ENCODE measurements at regions not wholly inside any gene's neighbourhood (a gene's known extent, or its start where the extent isn't known, plus 50 kb on each side); places are given as distances from the start of the nearest gene placed in this dataset.

DNA sequence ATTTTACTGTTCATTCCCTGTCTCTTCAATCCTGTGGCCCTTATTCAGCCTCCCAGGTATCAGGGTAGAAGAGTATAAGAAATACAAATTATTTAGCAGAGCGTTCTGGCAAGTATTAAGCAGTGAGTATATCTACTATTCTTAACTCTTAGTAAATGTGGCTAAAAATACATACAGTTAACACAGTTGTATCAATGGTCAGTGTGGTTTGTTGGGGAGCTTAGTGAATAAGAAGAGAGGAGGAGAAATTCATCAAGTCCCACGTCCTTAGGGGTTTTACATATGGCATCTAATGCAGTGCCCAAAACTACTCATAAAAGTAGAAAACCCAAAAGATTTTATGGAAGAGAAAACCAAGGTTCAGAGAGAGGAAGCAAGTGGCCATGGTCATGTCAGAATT, 691.0 kb upstream of the SGCG start:
- Histone ChIP-seq H3K79me1 (ENCODE audit: low read length) (no peaks in the 10 kb centered on the region), H4K91ac (ENCODE audit: low read depth, low read length) (no peak overlapping the region), H2BK120ac (ENCODE audit: insufficient read depth, low read length, poor library complexity) (no peak overlapping the region), H3K4me1 (ENCODE audit: control insufficient read depth in 1 of 2, insufficient read depth in 2 of 2, low read length in 2 of 2) (no peaks in the 10 kb centered on the region), H2AK5ac (ENCODE audit: low read length) (no peak overlapping the region), H3K27ac (ENCODE audit: low read depth, low read length) (no peak overlapping the region), H2BK12ac (ENCODE audit: low read length) (no peak overlapping the region), H3K4ac (ENCODE audit: low read depth, low read length) (no peak overlapping the region), H3K9me3 (ENCODE audit: insufficient read depth, low read depth, low read length) (no peaks in the 10 kb centered on the region), H3K23ac (ENCODE audit: low read length) (no peak overlapping the region), H3K79me2 (ENCODE audit: control insufficient read depth, insufficient read depth, low read length, poor library complexity) (no peaks in the 10 kb centered on the region), H2BK5ac (ENCODE audit: low read depth, low read length, poor library complexity) (no peak overlapping the region), H4K12ac (ENCODE audit: low read depth, low read length) (no peak overlapping the region), H3K4me2 (ENCODE audit: low read length) (no peak overlapping the region), H3K4me3 (ENCODE audit: low read depth, low read length) (no peak overlapping the region), H3K36me3 (ENCODE audit: control insufficient read depth in 1 of 2, insufficient read depth in 2 of 2, low read length in 2 of 2) (no peaks in the 10 kb centered on the region), H3K9ac (ENCODE audit: low read length) (no peak overlapping the region), H3K14ac (ENCODE audit: low read length) (no peak overlapping the region), H3K27me3 (ENCODE audit: insufficient read depth, low read length) (no peaks in the 10 kb centered on the region), H3K18ac (ENCODE audit: low read length) (no peak overlapping the region), H4K8ac (ENCODE audit: low read depth, low read length) (no peak overlapping the region), H2AFZ (ENCODE audit: insufficient read depth, low read length, poor library complexity) (no peak overlapping the region)
- DNase-seq: no peak
- no CpG with 5 or more reads among the region's 2 CpGs for WGBS (ENCODE audit: extremely low coverage, insufficient coverage, insufficient read length)

DNA sequence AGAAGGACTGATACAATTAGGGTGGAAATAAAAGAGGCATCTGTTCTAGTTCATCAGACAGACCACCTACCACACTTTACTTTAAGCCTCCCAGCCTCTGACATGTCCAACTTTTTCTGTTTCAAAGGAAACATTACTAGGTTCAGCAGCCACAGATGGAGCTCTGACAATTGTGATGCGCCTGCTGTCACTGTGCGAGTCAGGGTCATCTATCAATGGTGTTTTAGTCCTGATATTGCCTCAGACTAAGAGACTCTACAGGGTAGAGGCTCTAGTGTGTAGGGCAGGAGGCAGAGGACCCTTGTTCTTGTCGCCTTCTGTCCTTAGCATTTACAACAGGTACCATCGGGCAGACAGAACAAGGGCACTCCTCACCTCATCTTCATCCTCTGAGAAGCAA, 685.0 kb upstream of the SGCG start:
- no peak overlapping the region for H4K12ac ChIP-seq (ENCODE audit: low read depth, low read length)
- H4K8ac ChIP-seq (ENCODE audit: low read depth, low read length): no peak overlapping the region
- H2BK12ac ChIP-seq (ENCODE audit: low read length): no peak overlapping the region
- H3K18ac ChIP-seq (ENCODE audit: low read length): no peak overlapping the region
- no peak overlapping the region for H4K91ac ChIP-seq (ENCODE audit: low read depth, low read length)
- no peak overlapping the region for H2AK5ac ChIP-seq (ENCODE audit: low read length)
- H3K14ac ChIP-seq (ENCODE audit: low read length): no peak overlapping the region
- no peaks in the 10 kb centered on the region for H3K79me2 ChIP-seq (ENCODE audit: control insufficient read depth, insufficient read depth, low read length, poor library complexity)
- no peaks in the 10 kb centered on the region for H3K79me1 ChIP-seq (ENCODE audit: low read length)
- no peak overlapping the region for H2BK5ac ChIP-seq (ENCODE audit: low read depth, low read length, poor library complexity)
- WGBS (ENCODE audit: extremely low coverage, insufficient coverage, insufficient read length): no CpG with 5 or more reads among the region's 4 CpGs
- DNase-seq: no peak
- H3K27ac ChIP-seq (ENCODE audit: low read depth, low read length): no peak overlapping the region
- H3K4me2 ChIP-seq (ENCODE audit: low read length): no peak overlapping the region
- no peak overlapping the region for H3K4me3 ChIP-seq (ENCODE audit: low read depth, low read length)
- H3K23ac ChIP-seq (ENCODE audit: low read length): no peak overlapping the region
- no peak overlapping the region for H2BK120ac ChIP-seq (ENCODE audit: insufficient read depth, low read length, poor library complexity)
- H3K9me3 ChIP-seq (ENCODE audit: insufficient read depth, low read depth, low read length): no peaks in the 10 kb centered on the region
- H3K36me3 ChIP-seq (ENCODE audit: control insufficient read depth in 1 of 2, insufficient read depth in 2 of 2, low read length in 2 of 2): no peaks in the 10 kb centered on the region
- no peak overlapping the region for H3K4ac ChIP-seq (ENCODE audit: low read depth, low read length)
- no peaks in the 10 kb centered on the region for H3K27me3 ChIP-seq (ENCODE audit: insufficient read depth, low read length)
- H3K4me1 ChIP-seq (ENCODE audit: control insufficient read depth in 1 of 2, insufficient read depth in 2 of 2, low read length in 2 of 2): no peaks in the 10 kb centered on the region
- no peak overlapping the region for H3K9ac ChIP-seq (ENCODE audit: low read length)
- no peak overlapping the region for H2AFZ ChIP-seq (ENCODE audit: insufficient read depth, low read length, poor library complexity)

DNA sequence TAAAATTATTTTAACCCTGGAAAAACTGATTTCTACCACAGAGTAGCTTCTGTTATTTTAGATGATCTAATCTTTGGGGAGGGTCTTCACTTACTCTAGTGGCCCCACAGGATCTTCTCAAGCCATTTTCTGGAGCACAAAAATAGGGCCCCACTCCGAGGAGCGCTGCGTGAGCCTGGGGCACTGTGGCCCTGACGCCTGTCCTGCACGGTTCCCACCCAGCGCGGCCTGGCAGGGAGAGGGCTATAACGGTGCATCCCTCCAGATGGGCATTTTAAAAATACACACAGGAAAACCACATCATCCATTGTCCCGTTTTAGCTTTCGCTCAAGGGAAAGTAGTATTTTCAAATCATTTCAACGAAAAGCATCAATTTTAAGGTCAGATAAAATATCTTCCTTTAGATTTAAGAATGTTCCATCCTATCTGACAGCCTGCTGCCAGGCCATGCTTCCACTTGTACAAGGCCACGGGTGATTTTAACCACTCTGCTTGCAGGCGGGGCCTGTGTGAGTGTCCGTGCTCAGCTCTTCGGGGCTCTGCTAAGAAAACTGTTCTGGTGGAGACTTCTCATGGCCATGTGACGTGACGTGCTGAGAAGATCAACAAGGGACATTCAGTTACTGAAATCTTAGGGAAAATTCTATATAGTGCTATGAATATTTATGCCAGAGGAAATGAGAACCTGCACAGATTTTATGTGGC, 683.8 kb upstream of the SGCG start:
- Histone ChIP-seq H2BK5ac (ENCODE audit: low read depth, low read length, poor library complexity) (no peak overlapping the region), H3K23ac (ENCODE audit: low read length) (no peak overlapping the region), H4K8ac (ENCODE audit: low read depth, low read length) (no peak overlapping the region), H2AK5ac (ENCODE audit: low read length) (no peak overlapping the region), H3K27me3 (ENCODE audit: insufficient read depth, low read length) (no peaks in the 10 kb centered on the region), H3K9me3 (ENCODE audit: insufficient read depth, low read depth, low read length) (no peaks in the 10 kb centered on the region), H3K4me1 (ENCODE audit: control insufficient read depth in 1 of 2, insufficient read depth in 2 of 2, low read length in 2 of 2) (no peaks in the 10 kb centered on the region), H3K79me1 (ENCODE audit: low read length) (no peaks in the 10 kb centered on the region), H2AFZ (ENCODE audit: insufficient read depth, low read length, poor library complexity) (no peak overlapping the region), H3K27ac (ENCODE audit: low read depth, low read length) (no peak overlapping the region), H3K9ac (ENCODE audit: low read length) (no peak overlapping the region), H3K36me3 (ENCODE audit: control insufficient read depth in 1 of 2, insufficient read depth in 2 of 2, low read length in 2 of 2) (no peaks in the 10 kb centered on the region), H2BK12ac (ENCODE audit: low read length) (no peak overlapping the region), H3K14ac (ENCODE audit: low read length) (no peak overlapping the region), H3K79me2 (ENCODE audit: control insufficient read depth, insufficient read depth, low read length, poor library complexity) (no peaks in the 10 kb centered on the region), H2BK120ac (ENCODE audit: insufficient read depth, low read length, poor library complexity) (no peak overlapping the region), H3K4me2 (ENCODE audit: low read length) (no peak overlapping the region), H4K91ac (ENCODE audit: low read depth, low read length) (no peak overlapping the region), H4K12ac (ENCODE audit: low read depth, low read length) (no peak overlapping the region), H3K4me3 (ENCODE audit: low read depth, low read length) (no peak overlapping the region), H3K18ac (ENCODE audit: low read length) (no peak overlapping the region), H3K4ac (ENCODE audit: low read depth, low read length) (no peak overlapping the region)
- no peak for DNase-seq
- no CpG with 5 or more reads among the region's 17 CpGs for WGBS (ENCODE audit: extremely low coverage, insufficient coverage, insufficient read length)

DNA sequence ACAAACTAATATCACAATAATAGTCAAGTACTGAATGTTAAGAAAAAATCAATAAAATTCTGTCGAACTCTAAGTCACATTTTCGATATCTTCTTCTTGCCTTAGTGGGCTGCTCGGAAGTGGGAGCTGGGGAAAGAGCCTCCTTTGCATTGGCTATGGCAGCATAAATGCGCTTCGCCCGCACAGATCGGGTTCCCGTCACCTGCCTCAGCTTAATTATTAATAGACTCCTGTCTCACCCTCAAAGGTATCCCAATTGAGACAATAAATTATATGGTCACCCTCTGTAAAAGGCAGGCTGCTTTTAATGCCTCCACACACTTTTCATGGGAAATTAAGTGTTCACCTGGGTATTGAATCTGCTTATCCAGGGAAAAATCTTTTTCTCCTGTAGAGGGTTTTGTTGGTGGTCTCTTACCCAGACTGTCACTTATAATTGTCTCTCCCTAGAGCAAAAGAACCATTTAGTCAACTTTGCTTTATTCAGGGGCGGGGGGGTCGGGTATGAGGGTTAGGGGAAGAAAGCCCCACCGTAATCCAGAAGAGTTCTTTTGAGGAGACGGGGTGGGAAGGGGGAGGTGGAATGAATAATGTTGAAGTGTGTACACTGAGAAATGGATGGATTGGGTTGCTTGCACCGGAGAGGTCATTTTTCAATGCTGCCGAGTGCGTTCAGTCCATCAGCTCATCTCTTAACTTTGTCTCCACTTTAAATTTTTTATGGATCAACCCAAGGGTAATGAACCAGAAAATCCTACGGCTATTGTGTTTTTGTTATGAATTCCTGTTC, 682.6 kb upstream of the SGCG start:
- H3K79me2 ChIP-seq (ENCODE audit: control insufficient read depth, insufficient read depth, low read length, poor library complexity): no peaks in the 10 kb centered on the region
- H3K9ac ChIP-seq (ENCODE audit: low read length): no peak overlapping the region
- no peak overlapping the region for H3K4ac ChIP-seq (ENCODE audit: low read depth, low read length)
- no peaks in the 10 kb centered on the region for H3K4me1 ChIP-seq (ENCODE audit: control insufficient read depth in 1 of 2, insufficient read depth in 2 of 2, low read length in 2 of 2)
- H4K91ac ChIP-seq (ENCODE audit: low read depth, low read length): no peak overlapping the region
- H3K27me3 ChIP-seq (ENCODE audit: insufficient read depth, low read length): no peaks in the 10 kb centered on the region
- H3K9me3 ChIP-seq (ENCODE audit: insufficient read depth, low read depth, low read length): no peaks in the 10 kb centered on the region
- no peak overlapping the region for H3K4me3 ChIP-seq (ENCODE audit: low read depth, low read length)
- H4K12ac ChIP-seq (ENCODE audit: low read depth, low read length): no peak overlapping the region
- no peak overlapping the region for H2BK120ac ChIP-seq (ENCODE audit: insufficient read depth, low read length, poor library complexity)
- H2BK12ac ChIP-seq (ENCODE audit: low read length): no peak overlapping the region
- H3K27ac ChIP-seq (ENCODE audit: low read depth, low read length): no peak overlapping the region
- H3K79me1 ChIP-seq (ENCODE audit: low read length): no peaks in the 10 kb centered on the region
- H2BK5ac ChIP-seq (ENCODE audit: low read depth, low read length, poor library complexity): no peak overlapping the region
- H3K23ac ChIP-seq (ENCODE audit: low read length): no peak overlapping the region
- no peak overlapping the region for H3K18ac ChIP-seq (ENCODE audit: low read length)
- H3K36me3 ChIP-seq (ENCODE audit: control insufficient read depth in 1 of 2, insufficient read depth in 2 of 2, low read length in 2 of 2): no peaks in the 10 kb centered on the region
- 100% methylated on average over 1 of the region's 16 CpGs for WGBS (ENCODE audit: extremely low coverage, insufficient coverage, insufficient read length)
- no peak overlapping the region for H3K4me2 ChIP-seq (ENCODE audit: low read length)
- no peak overlapping the region for H2AK5ac ChIP-seq (ENCODE audit: low read length)
- H2AFZ ChIP-seq (ENCODE audit: insufficient read depth, low read length, poor library complexity): no peak overlapping the region
- H4K8ac ChIP-seq (ENCODE audit: low read depth, low read length): no peak overlapping the region
- no peak for DNase-seq
- no peak overlapping the region for H3K14ac ChIP-seq (ENCODE audit: low read length)
